C4-2B (cell line): ENCODE measurements at regions not wholly inside any gene's neighbourhood (a gene's known extent, or its start where the extent isn't known, plus 50 kb on each side); places are given as distances from the start of the nearest gene placed in this dataset.

Experiments
- CTCF ChIP-seq: fragments of 450-650 bp; conservative IDR thresholded peaks from 2 replicates; pipeline ENCODE4 v1.5.1; 2017; ENCODE audit warnings: mild to moderate bottlenecking
- ZFX ChIP-seq: fragments of 450-650 bp; IDR thresholded peaks from 2 replicates; pipeline ENCODE4 v1.6.1; 2017

GRCh38 chr10:107390563-107390962 lies 226.1 kb upstream of the SORCS1 start:
- no peak for TF ChIP-seq CTCF
- no peak for TF ChIP-seq ZFX
